KBM-7 (cell line): ENCODE measurements at regions not wholly inside any gene's neighbourhood (a gene's known extent, or its start where the extent isn't known, plus 50 kb on each side); places are given as distances from the start of the nearest gene placed in this dataset.
"Not testable (repeated sequence)": the region's sequence is repeated elsewhere in the genome, so short reads cannot be mapped to it uniquely, and the experiment has no call there.

Experiments
- DNase-seq: peaks from one replicate; pipeline ENCODE4 v3.0.0-alpha.2; 2015
- in situ Hi-C: fragments of 300-500 bp; cut with MboI; formaldehyde crosslinking; loops from 2 replicates; pipeline ENCODE4 v1.14.3; 2020; ENCODE audit warnings: low sequenced_read_pairs, low pct_unique_long_range_greater_than_20kb, mixed read lengths

- no peak for DNase-seq
- in situ Hi-C loops = no loop called here
Measured at GRCh38 chr5:98339141-98339848, 434.2 kb upstream of the RGMB start.

- in situ Hi-C loops = no loop called here
- DNase-seq = no peak
Measured at GRCh38 chr5:98341038-98342032, 432.1 kb upstream of the RGMB start.

- DNase-seq, in situ Hi-C loops: not testable (repeated sequence)
Measured at GRCh38 chr5:98342958-98343660, 430.4 kb upstream of the RGMB start.

GRCh38 chr5:98349251-98349989, 424.0 kb upstream of the RGMB start:
- DNase-seq = peak; percentile 38
- in situ Hi-C loops = no loop called here

GRCh38 chr5:98349990-98350365, 423.5 kb upstream of the RGMB start:
- in situ Hi-C loops = no loop called here
- no peak for DNase-seq

- in situ Hi-C loops = no loop called here
- DNase-seq = no peak
Measured at GRCh38 chr5:98354922-98355321, 418.5 kb upstream of the RGMB start.

GRCh38 chr5:98360548-98360947, 412.9 kb upstream of the RGMB start:
- in situ Hi-C loops = no loop called here

GRCh38 chr5:98363157-98363556, 410.3 kb upstream of the RGMB start:
- in situ Hi-C loops = no loop called here
- DNase-seq = no peak

More at GRCh38 chr5:98360548-98360947, 412.9 kb upstream of the RGMB start:
- no peak for DNase-seq

GRCh38 chr5:98364549-98364948, 408.9 kb upstream of the RGMB start:
- no peak for DNase-seq
- in situ Hi-C loops = no loop called here

- in situ Hi-C loops = no loop called here
- no peak for DNase-seq
Measured at GRCh38 chr5:98365126-98365525, 408.3 kb upstream of the RGMB start.

- no peak for DNase-seq
- in situ Hi-C loops = no loop called here
Measured at GRCh38 chr5:98368141-98368540, 405.3 kb upstream of the RGMB start.

GRCh38 chr5:98372351-98372750, 401.1 kb upstream of the RGMB start:
- in situ Hi-C loops = no loop called here
- DNase-seq = no peak

GRCh38 chr5:98391921-98392625, 381.4 kb upstream of the RGMB start:
- in situ Hi-C loops = no loop called here
- no peak for DNase-seq

- DNase-seq, in situ Hi-C loops: not testable (repeated sequence)
Measured at GRCh38 chr5:98393205-98393604, 380.3 kb upstream of the RGMB start.

- in situ Hi-C loops = no loop called here
- DNase-seq = no peak
Measured at GRCh38 chr5:98397081-98397480, 376.4 kb upstream of the RGMB start.

GRCh38 chr5:98398465-98398864, 375.0 kb upstream of the RGMB start:
- DNase-seq = no peak
- in situ Hi-C loops = no loop called here

- in situ Hi-C loops = no loop called here
- no peak for DNase-seq
Measured at GRCh38 chr5:98401656-98402055, 371.8 kb upstream of the RGMB start.

- in situ Hi-C loops = no loop called here
- DNase-seq = no peak
Measured at GRCh38 chr5:98402130-98402529, 371.3 kb upstream of the RGMB start.
